Pancreas (tissue), 10 donors: ENCODE measurements at regions not wholly inside any gene's neighbourhood (a gene's known extent, or its start where the extent isn't known, plus 50 kb on each side); places are given as distances from the start of the nearest gene placed in this dataset.

Experiments
- ATAC-seq, 4 donors: fragments of 200-7000 bp; cut with Tn5 transposase; one replicate each; pipeline versions ENCODE4 v1.8.0 to v1.9.1; 2020; ENCODE audit warnings: mild to moderate bottlenecking in 4 of 4, moderate library complexity in 4 of 4
- DNase-seq, 6 donors: peaks; one replicate each; pipeline ENCODE4 v3.0.0-alpha.2; 2020
- FAIRE-seq: peaks from 2 replicates; lab custom pipeline; 2012; peaks lifted over from hg19 to GRCh38; lab: Jason Lieb, UNC
- H3K27ac ChIP-seq, 4 donors: fragments of 200-600 bp; sonication (generic); 1 replicate in 3 of 4; 2 replicates in 1 of 4; pipeline versions ENCODE4 v1.5.0 to v1.8.0; 2020
- H3K27me3 ChIP-seq, 4 donors: fragments of 200-600 bp; one replicate each; pipeline ENCODE4 v1.8.0; 2021
- H3K36me3 ChIP-seq, 3 donors: fragments of 200-600 bp; sonication (generic) in 1 of 3; one replicate each; pipeline versions ENCODE4 v1.5.0 to v1.8.0; 2020 to 2021
- H3K4me1 ChIP-seq, 3 donors: fragments of 200-600 bp; one replicate each; pipeline ENCODE4 v1.8.0; 2021
- H3K4me3 ChIP-seq, 4 donors: fragments of 200-600 bp; sonication (generic) in 2 of 4; one replicate each; pipeline versions ENCODE4 v1.5.0 to v1.8.0; 2020 to 2021
- H3K9me3 ChIP-seq, 4 donors: fragments of 200-600 bp; one replicate each; pipeline ENCODE4 v1.8.0; 2021
- WGBS, 2 donors: extraction: QIAGEN DNeasy Blood & Tissue Kit; methylation state at CpG; one replicate each; pipeline ENCODE4 v1.1.7; 2013; 5-methylcytosine and 5-hydroxymethylcytosine counted together
- intact Hi-C, 3 donors: fragments of 100-400 bp; cut with DNase I; formaldehyde crosslinking; loops; one replicate each; pipeline versions ENCODE4 v1.11.1 to v1.14.2; 2022
- TF ChIP-seq, protein P1 (sequence below), 4 donors: fragments of 200-600 bp; sonication (generic) in 3 of 4; IDR thresholded peaks; one replicate each; pipeline versions ENCODE4 v1.5.0 to v1.8.0; 2021; ENCODE audit warnings: antibody characterized with exemption in 4 of 4
- donor health status: healthy with polysubstance abuse.
- donor health status: DM: no; HTN: no; CAD: no; lungs with moderate emphysema.
- donor health status: DM: no; HTN: no; CAD: no.
- donor health status: control.
- donor health status: control.
- donor health status: Bipolar disorder and iron deficiency.
- donor health status: DM: yes; HTN: yes; CAD: no.
- donor health status: DM: no; HTN: no; CAD: no.
- donor health status: DM: no; HTN: no; CAD: no.
- donor health status: DM: yes; HTN: yes; CAD: no.

GRCh38 chr2:55973673-55974072 lies 50.1 kb upstream of the EFEMP1 start:
- Histone ChIP-seq H3K27ac (no peak overlapping the region), H3K27me3 (no peaks in the 10 kb centered on the region), H3K4me3 (no peak overlapping the region), H3K36me3 (no peaks in the 10 kb centered on the region), H3K9me3 (no peaks in the 10 kb centered on the region), H3K4me1 (no peaks in the 10 kb centered on the region)
- ATAC-seq (no peak), DNase-seq (no peak), FAIRE-seq (no peak)
- 95 to 97% methylated on average over 1 of the region's 1 CpG for WGBS, 2 donors
- intact Hi-C loops = no loop called here
- TF ChIP-seq, protein P1, sequence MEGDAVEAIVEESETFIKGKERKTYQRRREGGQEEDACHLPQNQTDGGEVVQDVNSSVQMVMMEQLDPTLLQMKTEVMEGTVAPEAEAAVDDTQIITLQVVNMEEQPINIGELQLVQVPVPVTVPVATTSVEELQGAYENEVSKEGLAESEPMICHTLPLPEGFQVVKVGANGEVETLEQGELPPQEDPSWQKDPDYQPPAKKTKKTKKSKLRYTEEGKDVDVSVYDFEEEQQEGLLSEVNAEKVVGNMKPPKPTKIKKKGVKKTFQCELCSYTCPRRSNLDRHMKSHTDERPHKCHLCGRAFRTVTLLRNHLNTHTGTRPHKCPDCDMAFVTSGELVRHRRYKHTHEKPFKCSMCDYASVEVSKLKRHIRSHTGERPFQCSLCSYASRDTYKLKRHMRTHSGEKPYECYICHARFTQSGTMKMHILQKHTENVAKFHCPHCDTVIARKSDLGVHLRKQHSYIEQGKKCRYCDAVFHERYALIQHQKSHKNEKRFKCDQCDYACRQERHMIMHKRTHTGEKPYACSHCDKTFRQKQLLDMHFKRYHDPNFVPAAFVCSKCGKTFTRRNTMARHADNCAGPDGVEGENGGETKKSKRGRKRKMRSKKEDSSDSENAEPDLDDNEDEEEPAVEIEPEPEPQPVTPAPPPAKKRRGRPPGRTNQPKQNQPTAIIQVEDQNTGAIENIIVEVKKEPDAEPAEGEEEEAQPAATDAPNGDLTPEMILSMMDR (IDR thresholded peaks at IDR 0.05) = no peak

DNA sequence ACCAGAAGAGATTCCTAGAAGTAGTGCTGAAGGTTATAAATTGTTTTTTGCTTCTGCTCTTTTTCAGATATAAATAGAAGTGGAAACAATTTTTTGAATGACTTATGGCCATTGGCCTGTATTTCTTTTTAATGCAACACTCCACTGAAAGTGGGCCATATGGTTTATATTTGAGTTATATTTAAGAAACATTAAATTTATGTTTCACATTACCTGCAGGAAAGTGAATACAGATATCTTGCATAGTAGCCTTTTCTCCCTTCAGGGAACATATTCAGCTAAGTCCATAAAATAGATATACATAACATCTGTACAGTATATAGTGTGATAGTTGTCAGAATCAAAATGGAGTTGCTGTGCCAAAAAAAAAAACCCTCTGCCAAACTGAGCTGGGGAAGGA lies 53.1 kb upstream of the EFEMP1 start:
- FAIRE-seq (no peak), ATAC-seq (no peak), DNase-seq (no peak)
- TF ChIP-seq, protein P1 (IDR thresholded peaks at IDR 0.05) = no peak
- Histone ChIP-seq H3K4me1 (no peaks in the 10 kb centered on the region), H3K9me3 (no peaks in the 10 kb centered on the region), H3K36me3 (no peaks in the 10 kb centered on the region), H3K27me3 (no peaks in the 10 kb centered on the region), H3K4me3 (no peak overlapping the region), H3K27ac (no peak overlapping the region)
- intact Hi-C loops = no loop called here

DNA sequence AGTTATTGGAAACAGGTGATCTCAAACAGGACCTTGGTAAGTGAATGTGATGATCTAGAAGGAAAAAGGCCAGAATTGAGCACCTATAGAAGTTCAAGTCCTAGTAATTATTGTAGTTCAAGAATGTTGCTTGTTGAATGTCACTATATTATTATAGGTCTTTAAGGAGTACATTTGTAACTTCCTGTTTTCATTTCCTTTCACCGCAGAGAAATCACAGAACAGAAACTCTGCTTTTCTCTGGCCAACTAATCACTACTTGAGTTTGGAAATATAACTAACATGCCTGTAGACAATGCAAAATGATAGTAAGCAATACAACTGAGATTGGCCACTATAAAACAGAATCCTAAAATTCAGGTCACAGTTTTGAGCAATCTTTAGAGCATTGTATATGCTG lies 61.8 kb upstream of the EFEMP1 start:
- TF ChIP-seq, protein P1 (IDR thresholded peaks at IDR 0.05) = no peak

GRCh38 chr2:55986001-55986400 lies 62.4 kb upstream of the EFEMP1 start:
- no peak for FAIRE-seq
- WGBS, 2 donors = 91 to 95% methylated on average over 2 of the region's 2 CpGs

More for the DNA sequence above, 61.8 kb upstream of the EFEMP1 start:
- Histone ChIP-seq H3K4me1 (no peaks in the 10 kb centered on the region), H3K27ac (no peak overlapping the region), H3K36me3 (no peaks in the 10 kb centered on the region), H3K9me3 (no peaks in the 10 kb centered on the region), H3K27me3 (no peaks in the 10 kb centered on the region), H3K4me3 (no peak overlapping the region)
- FAIRE-seq (no peak), DNase-seq (no peak), ATAC-seq (no peak)
- intact Hi-C loops = no loop called here
- WGBS, 2 donors = 79 to 80% methylated on average over 1 of the region's 1 CpG

DNA sequence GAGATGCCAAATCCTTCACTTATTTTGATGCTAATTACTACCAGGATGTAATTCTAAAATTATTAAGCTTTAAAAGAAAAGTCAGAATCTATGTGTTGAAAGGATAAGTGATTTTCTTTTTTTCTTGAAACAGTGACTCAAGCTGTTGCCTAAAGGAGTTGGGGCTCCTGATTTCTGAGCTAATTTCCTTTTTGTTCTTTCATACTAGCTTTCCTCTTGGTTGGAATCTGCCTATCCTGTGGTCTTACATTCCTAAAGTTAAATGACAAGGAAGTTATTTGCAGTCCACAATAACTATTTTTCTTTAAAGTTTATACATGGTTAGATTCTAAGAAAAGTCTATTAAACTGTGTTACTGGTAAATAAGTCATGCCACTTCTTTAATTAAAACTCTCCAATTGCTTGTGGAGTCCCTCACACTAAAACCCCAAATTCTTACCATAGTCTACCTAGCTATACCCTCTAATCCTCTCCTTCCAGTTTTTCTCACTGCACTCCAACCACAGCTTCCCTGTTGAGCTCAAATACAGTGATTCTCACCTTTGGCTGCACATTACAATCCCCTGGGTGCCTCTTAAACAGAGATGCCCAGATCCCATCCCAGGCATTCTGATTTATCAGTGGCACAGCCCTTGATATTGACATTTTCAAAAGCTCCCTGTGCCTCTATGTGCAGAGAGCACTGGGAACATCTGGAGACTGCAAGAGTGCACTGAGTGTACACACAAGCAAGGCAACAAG lies 63.3 kb upstream of the EFEMP1 start:
- TF ChIP-seq, protein P1 (IDR thresholded peaks at IDR 0.05) = no peak

More at GRCh38 chr2:55986001-55986400, 62.4 kb upstream of the EFEMP1 start:
- intact Hi-C loops = no loop called here
- ATAC-seq = no peak
- Histone ChIP-seq H3K9me3 (no peaks in the 10 kb centered on the region), H3K4me1 (no peaks in the 10 kb centered on the region), H3K27ac (no peak overlapping the region), H3K27me3 (no peaks in the 10 kb centered on the region), H3K36me3 (no peaks in the 10 kb centered on the region), H3K4me3 (no peak overlapping the region)
- TF ChIP-seq, protein P1 (IDR thresholded peaks at IDR 0.05) = no peak
- no peak for DNase-seq

More for the DNA sequence above, 63.3 kb upstream of the EFEMP1 start:
- no peak for DNase-seq
- intact Hi-C loops = no loop called here
- H3K4me3 ChIP-seq = no peak overlapping the region
- H3K27ac ChIP-seq = no peak overlapping the region
- ATAC-seq = no peak
- H3K36me3 ChIP-seq = no peaks in the 10 kb centered on the region
- H3K9me3 ChIP-seq = no peaks in the 10 kb centered on the region
- no peak for FAIRE-seq
- H3K4me1 ChIP-seq = no peaks in the 10 kb centered on the region
- no peaks in the 10 kb centered on the region for H3K27me3 ChIP-seq
